H1 (cell line): ENCODE measurements at regions not wholly inside any gene's neighbourhood (a gene's known extent, or its start where the extent isn't known, plus 50 kb on each side); places are given as distances from the start of the nearest gene placed in this dataset.

Source experiments
- CTCF ChIA-PET: fragments of 300-600 bp; sonication (Branson Sonifier 250); formaldehyde crosslinking; loops from one replicate; lab custom pipeline; 2021; ENCODE audit not compliant: partially characterized antibody; lab: Charles Lee
- POLR2A ChIA-PET: fragments of 300-600 bp; sonication (Branson Sonifier 250); formaldehyde crosslinking; loops from one replicate; lab custom pipeline; 2021; ENCODE audit warnings: inconsistent platforms; ENCODE audit not compliant: partially characterized antibody; lab: Charles Lee
- DNase-seq, 2 experiments: peaks; one replicate each; pipeline versions ENCODE4 v3.0.0 to v3.0.0-alpha.2; 2010 to 2022; ENCODE audit warnings: low spot score in 2 of 2, low read depth in 1 of 2, mixed read lengths in 1 of 2
- FAIRE-seq: peaks from 2 replicates; lab custom pipeline; 2011; peaks lifted over from hg19 to GRCh38; lab: Jason Lieb, UNC
- H2AFZ ChIP-seq: 2 replicates; pipeline ENCODE4 v1.8.1; 2012; ENCODE audit warnings: low read length, inconsistent platforms
- H2AK5ac ChIP-seq: 2 replicates; pipeline ENCODE4 v1.6.1; 2013; ENCODE audit warnings: low read depth, low read length
- H2BK120ac ChIP-seq: replicated peaks from 2 replicates; pipeline ENCODE3; 2013; ENCODE audit warnings: low read depth, low read length, inconsistent platforms
- H2BK12ac ChIP-seq: 2 replicates; pipeline ENCODE4 v1.6.1; 2013; ENCODE audit warnings: low read depth, low read length
- H2BK15ac ChIP-seq: 2 replicates; pipeline ENCODE4 v1.6.1; 2013; ENCODE audit warnings: low read length
- H2BK20ac ChIP-seq: 2 replicates; pipeline ENCODE4 v1.6.1; 2013; ENCODE audit warnings: low read length
- H2BK5ac ChIP-seq: 2 replicates; pipeline ENCODE4 v1.6.1; 2013; ENCODE audit warnings: low read depth, low read length
- H3K14ac ChIP-seq: 2 replicates; pipeline ENCODE4 v1.6.1; 2013; ENCODE audit warnings: inconsistent platforms; ENCODE audit not compliant: insufficient read length
- H3K18ac ChIP-seq: 2 replicates; pipeline ENCODE4 v1.6.1; 2013; ENCODE audit warnings: low read length; ENCODE audit errors: extremely low read depth
- H3K23ac ChIP-seq: 2 replicates; pipeline ENCODE4 v1.6.1; 2013; ENCODE audit warnings: inconsistent platforms; ENCODE audit not compliant: insufficient read length
- H3K23me2 ChIP-seq: 2 replicates; pipeline ENCODE4 v1.6.1; 2013; ENCODE audit warnings: low read depth, low read length
- H3K27ac ChIP-seq: 2 replicates; pipeline ENCODE4 v1.6.1; 2011; ENCODE audit warnings: low read depth, low read length, inconsistent platforms
- H3K27me3 ChIP-seq, 4 experiments: replicated peaks in 1 of 4; 1 replicate in 1 of 4; 2 replicates in 3 of 4; pipeline versions ENCODE4 v1.6.1 to v1.8.1; 2011 to 2013; ENCODE audit warnings: low read length in 3 of 4, mild to moderate bottlenecking in 3 of 4, inconsistent platforms in 2 of 4, mixed read lengths in 2 of 4, moderate library complexity in 1 of 4; ENCODE audit not compliant: control insufficient read depth in 3 of 4, insufficient read depth in 3 of 4; ENCODE audit errors: extremely low read depth in 1 of 4
- H3K36me3 ChIP-seq, 4 experiments: 2 replicates each; pipeline versions ENCODE4 v1.6.1 to v1.8.1; 2011 to 2013; ENCODE audit warnings: mild to moderate bottlenecking in 4 of 4, low read length in 3 of 4, moderate library complexity in 2 of 4, control low read depth in 1 of 4, inconsistent platforms in 1 of 4; ENCODE audit not compliant: insufficient read depth in 4 of 4, control insufficient read depth in 2 of 4
- H3K4ac ChIP-seq: replicated peaks from 2 replicates; pipeline ENCODE3; 2013; ENCODE audit warnings: low read length, low read depth, mixed read lengths, inconsistent platforms; ENCODE audit not compliant: insufficient read length
- H3K4me1 ChIP-seq, 4 experiments: replicated peaks in 1 of 4; 1 replicate in 1 of 4; 2 replicates in 3 of 4; pipeline versions ENCODE4 v1.6.1 to v1.8.1; 2011 to 2013; ENCODE audit warnings: low read length in 3 of 4, inconsistent platforms in 2 of 4, mixed read lengths in 1 of 4; ENCODE audit not compliant: insufficient read depth in 4 of 4, control insufficient read depth in 3 of 4
- H3K4me2 ChIP-seq, 2 experiments: 2 replicates each; pipeline versions ENCODE4 v1.6.1 to v1.8.1; 2011 to 2013; ENCODE audit warnings: low read depth in 2 of 2, low read length in 2 of 2, control low read depth in 1 of 2, inconsistent platforms in 1 of 2, mild to moderate bottlenecking in 1 of 2; ENCODE audit not compliant: insufficient read depth in 1 of 2
- H3K4me3 ChIP-seq, 4 experiments: fragments of 200-600, 300-600 bp in 1 of 4; sonication (generic), shearing (Covaris generic), sonication (Bioruptor Twin) in 1 of 4; 2 replicates each; pipeline versions ENCODE4 v1.5.1 to v1.8.1; 2011 to 2016; ENCODE audit warnings: low read length in 4 of 4, low read depth in 3 of 4, control low read depth in 2 of 4, inconsistent platforms in 2 of 4, mild to moderate bottlenecking in 2 of 4, mixed read lengths in 1 of 4, moderate library complexity in 1 of 4; ENCODE audit not compliant: insufficient read depth in 2 of 4; ENCODE audit errors: extremely low read depth in 1 of 4
- H3K56ac ChIP-seq: replicated peaks from 2 replicates; pipeline ENCODE3; 2013; ENCODE audit warnings: low read depth, mild to moderate bottlenecking, mixed read lengths, low read length, inconsistent platforms; ENCODE audit not compliant: insufficient read length
- H3K79me1 ChIP-seq: 2 replicates; pipeline ENCODE4 v1.6.1; 2013; ENCODE audit warnings: low read depth, low read length, control low read depth
- H3K79me2 ChIP-seq, 2 experiments: 2 replicates each; pipeline versions ENCODE4 v1.6.1 to v1.8.1; 2012 to 2013; ENCODE audit warnings: low read length in 2 of 2, mild to moderate bottlenecking in 2 of 2, inconsistent platforms in 1 of 2; ENCODE audit not compliant: insufficient read depth in 2 of 2, control insufficient read depth in 1 of 2
- H3K9ac ChIP-seq, 4 experiments: replicated peaks in 1 of 4; 1 replicate in 1 of 4; 2 replicates in 3 of 4; pipeline versions ENCODE4 v1.6.1 to v1.8.1; 2011 to 2013; ENCODE audit warnings: low read depth in 3 of 4, low read length in 3 of 4, control low read depth in 2 of 4, mild to moderate bottlenecking in 2 of 4, moderate library complexity in 2 of 4, inconsistent platforms in 1 of 4; ENCODE audit errors: extremely low read depth in 1 of 4
- H3K9me3 ChIP-seq, 2 experiments: 2 replicates each; pipeline versions ENCODE4 v1.6.1 to v1.8.1; 2012 to 2013; ENCODE audit warnings: mild to moderate bottlenecking in 2 of 2, moderate library complexity in 2 of 2, control low read depth in 1 of 2, inconsistent platforms in 1 of 2, low read depth in 1 of 2, low read length in 1 of 2, mixed read lengths in 1 of 2; ENCODE audit not compliant: insufficient read depth in 2 of 2
- H4K20me1 ChIP-seq, 2 experiments: replicated peaks in 1 of 2; 2 replicates each; pipeline versions ENCODE3 to v1.8.1; 2011 to 2013; ENCODE audit warnings: inconsistent platforms in 2 of 2, low read length in 2 of 2, mild to moderate bottlenecking in 1 of 2; ENCODE audit not compliant: insufficient read depth in 2 of 2, control insufficient read depth in 1 of 2
- H4K5ac ChIP-seq: 2 replicates; pipeline ENCODE4 v1.6.1; 2013; ENCODE audit warnings: low read length, low read depth, mixed read lengths, inconsistent platforms; ENCODE audit not compliant: insufficient read length
- H4K8ac ChIP-seq: 2 replicates; pipeline ENCODE4 v1.8.0; 2013; ENCODE audit warnings: mild to moderate bottlenecking, moderate library complexity, low read length, inconsistent platforms; ENCODE audit not compliant: insufficient read depth; ENCODE audit errors: extremely low read depth
- H4K91ac ChIP-seq: replicated peaks from 2 replicates; pipeline ENCODE3; 2013; ENCODE audit warnings: low read length, mixed read lengths, inconsistent platforms; ENCODE audit not compliant: insufficient read length
- BACH1 ChIP-seq: IDR thresholded peaks from 2 replicates; pipeline ENCODE4 v1.6.1; 2012; ENCODE audit warnings: low read length, improper control_type of control experiment
- BCL11A ChIP-seq, 2 experiments: IDR thresholded peaks; one replicate each; pipeline ENCODE4 v1.6.1; 2011; ENCODE audit warnings: low read depth in 2 of 2, low read length in 2 of 2, mild to moderate bottlenecking in 2 of 2
- CTCF ChIP-seq, 3 experiments: IDR thresholded peaks; 1 replicate in 2 of 3; 2 replicates in 1 of 3; pipeline versions ENCODE4 v1.5.1 to v1.6.1; 2011; ENCODE audit warnings: low read length in 3 of 3, mild to moderate bottlenecking in 3 of 3, inconsistent platforms in 2 of 3, low read depth in 1 of 3, moderate library complexity in 1 of 3; ENCODE audit not compliant: insufficient read depth in 1 of 3; ENCODE audit errors: control extremely low read depth in 1 of 3
- EGR1 ChIP-seq: IDR thresholded peaks from 2 replicates; pipeline ENCODE4 v1.6.1; 2011; ENCODE audit warnings: low read depth, low read length, borderline replicate concordance
- JUN ChIP-seq: IDR thresholded peaks from 2 replicates; pipeline ENCODE4 v1.6.1; 2011; ENCODE audit warnings: low read depth, mild to moderate bottlenecking, improper control_type of control experiment, low read length
- MAX ChIP-seq: IDR thresholded peaks from 2 replicates; pipeline ENCODE4 v1.6.1; 2012; ENCODE audit warnings: inconsistent platforms
- SIRT6 ChIP-seq: IDR thresholded peaks from one replicate; pipeline ENCODE4 v1.7.1; 2012; ENCODE audit warnings: low read length, inconsistent platforms
- SP2 ChIP-seq: IDR thresholded peaks from 2 replicates; pipeline ENCODE4 v1.6.1; 2012; ENCODE audit warnings: mild to moderate bottlenecking, low read length, inconsistent platforms
- SUZ12 ChIP-seq: fragments of 200-600 bp; sonication (generic); IDR thresholded peaks from 2 replicates; pipeline ENCODE4 v1.6.1; 2012; ENCODE audit warnings: mild to moderate bottlenecking, inconsistent platforms, low read length, moderate library complexity, mixed read lengths
- TAF7 ChIP-seq: optimal IDR thresholded peaks from 2 replicates; pipeline ENCODE3; 2011; ENCODE audit warnings: low read depth, mild to moderate bottlenecking, inconsistent platforms, low read length, moderate library complexity, borderline replicate concordance
- USF2 ChIP-seq: IDR thresholded peaks from 2 replicates; pipeline ENCODE4 v1.6.1; 2011; ENCODE audit warnings: low read length, improper control_type of control experiment
- WGBS, 2 experiments: shearing (Covaris generic) in 1 of 2; methylation state at CpG; one replicate each; pipeline versions ENCODE4 v1.1.6 to v1.1.7; 2013 to 2015; ENCODE audit warnings: low lambda C conversion rate in 2 of 2, mixed read lengths in 2 of 2, inconsistent platforms in 1 of 2, low coverage in 1 of 2, missing lambda C conversion rate in 1 of 2; ENCODE audit not compliant: insufficient replicate concordance in 2 of 2, insufficient coverage in 1 of 2, insufficient read length in 1 of 2; ENCODE audit errors: extremely low coverage in 1 of 2, missing lambda C conversion rate in 1 of 2; 5-methylcytosine and 5-hydroxymethylcytosine counted together

- no peak overlapping the region for H2AFZ ChIP-seq
- H4K91ac ChIP-seq, result no peak overlapping the region
- H2BK15ac ChIP-seq, result no peak overlapping the region
- no peak overlapping the region for H3K27ac ChIP-seq
- H2BK12ac ChIP-seq, result no peak overlapping the region
- DNase-seq (no peak), FAIRE-seq (no peak)
- no peak overlapping the region for H3K4me2 ChIP-seq
- H3K27me3 ChIP-seq, result no peaks in the 10 kb centered on the region
- no peak overlapping the region for H2AK5ac ChIP-seq
- no peak overlapping the region for H3K56ac ChIP-seq
- peaks cover 3% of the 10 kb centered on the region in 2 experiments; a peak in 1 of 4 replicates for H3K9me3 ChIP-seq
- H4K20me1 ChIP-seq, result no peaks in the 10 kb centered on the region
- no peak overlapping the region for H3K4ac ChIP-seq
- no peak overlapping the region for H4K8ac ChIP-seq
- CTCF ChIA-PET, result no interaction called here
- no peak overlapping the region for H3K18ac ChIP-seq
- no peaks in the 10 kb centered on the region for H3K36me3 ChIP-seq
- no peak overlapping the region for H2BK120ac ChIP-seq
- POLR2A ChIA-PET, result no interaction called here
- H3K4me1 ChIP-seq, result no peaks in the 10 kb centered on the region
- H2BK5ac ChIP-seq, result no peak overlapping the region
- no peak overlapping the region for H4K5ac ChIP-seq
- H2BK20ac ChIP-seq, result no peak overlapping the region
- H3K9ac ChIP-seq, result no peak overlapping the region
- no peaks in the 10 kb centered on the region for H3K79me1 ChIP-seq
- H3K23me2 ChIP-seq, result no peaks in the 10 kb centered on the region
- no peaks in the 10 kb centered on the region for H3K79me2 ChIP-seq
- no peak overlapping the region for H3K23ac ChIP-seq
- 94% methylated on average over 2 of the region's 2 CpGs; no CpG with 5 or more reads in 1 of the 2 experiments for WGBS, 2 experiments
- H3K4me3 ChIP-seq, result no peak overlapping the region
- H3K14ac ChIP-seq, result no peak overlapping the region
- TF ChIP-seq CTCF (IDR thresholded peaks at IDR 0.05; ENCODE audit: control extremely low read depth in 1 of 3, insufficient read depth in 1 of 3, low read depth in 1 of 3, low read length in 3 of 3) (no peak), JUN (no peak), EGR1 (no peak), MAX (no peak), SP2 (no peak), SIRT6 (no peak), USF2 (no peak), BACH1 (no peak), SUZ12 (no peak), TAF7 (no peak), BCL11A (IDR thresholded peaks at IDR 0.05; ENCODE audit: low read depth in 2 of 2, low read length in 2 of 2) (no peak)
Measured at GRCh38 chr2:217192366-217192765, 332.5 kb upstream of the TNP1 start.
